Aorta (tissue), 5 donors: ENCODE measurements at regions not wholly inside any gene's neighbourhood (a gene's known extent, or its start where the extent isn't known, plus 50 kb on each side); places are given as distances from the start of the nearest gene placed in this dataset.
"Not testable (repeated sequence)": the region's sequence is repeated elsewhere in the genome, so short reads cannot be mapped to it uniquely, and the experiment has no call there.

Experiments
- ATAC-seq: fragments of 200-7000 bp; cut with Tn5 transposase; one replicate; pipeline ENCODE4 v1.9.1; 2022; ENCODE audit warnings: moderate library complexity; ENCODE audit not compliant: low FRiP score
- DNase-seq, 2 donors: peaks; one replicate each; pipeline ENCODE4 v3.0.0-alpha.2; 2020
- H3K27ac ChIP-seq, 2 donors: one replicate each; pipeline ENCODE4 v1.5.1; 2013; ENCODE audit warnings: low read length in 2 of 2, mild to moderate bottlenecking in 2 of 2, moderate library complexity in 2 of 2, control low read depth in 1 of 2, inconsistent platforms in 1 of 2, low read depth in 1 of 2
- H3K27me3 ChIP-seq, 2 donors: one replicate each; pipeline ENCODE4 v1.6.1; 2013; ENCODE audit warnings: control low read depth in 1 of 2, low read length in 1 of 2, mild to moderate bottlenecking in 1 of 2, moderate library complexity in 1 of 2; ENCODE audit not compliant: insufficient read depth in 2 of 2, control insufficient read depth in 1 of 2
- H3K36me3 ChIP-seq, 2 donors: one replicate each; pipeline ENCODE4 v1.6.1; 2013; ENCODE audit warnings: control low read depth in 1 of 2, low read length in 1 of 2, mild to moderate bottlenecking in 1 of 2; ENCODE audit not compliant: insufficient read depth in 2 of 2, control insufficient read depth in 1 of 2
- H3K4me1 ChIP-seq, 2 donors: one replicate each; pipeline ENCODE4 v1.6.1; 2013; ENCODE audit warnings: low read length in 2 of 2, control low read depth in 1 of 2, mild to moderate bottlenecking in 1 of 2, moderate library complexity in 1 of 2; ENCODE audit not compliant: insufficient read depth in 2 of 2, control insufficient read depth in 1 of 2
- H3K4me3 ChIP-seq, 2 donors: one replicate each; pipeline ENCODE4 v1.5.1; 2013; ENCODE audit warnings: low read length in 2 of 2, control low read depth in 1 of 2, mild to moderate bottlenecking in 1 of 2
- H3K9me3 ChIP-seq: one replicate; pipeline ENCODE4 v1.6.1; 2013; ENCODE audit warnings: mild to moderate bottlenecking, low read length; ENCODE audit not compliant: control insufficient read depth
- WGBS, 2 donors: extraction: QIAGEN DNeasy Blood & Tissue Kit; methylation state at CpG; one replicate each; pipeline ENCODE4 v1.1.7; 2013; 5-methylcytosine and 5-hydroxymethylcytosine counted together
- intact Hi-C, 2 donors: fragments of 100-400 bp; cut with DNase I; formaldehyde crosslinking; loops; one replicate each; pipeline versions ENCODE4 v1.14.2 to v1.15.0; 2022
- donor health status: healthy with polysubstance abuse.
- donor health status: Bipolar disorder and iron deficiency.
- donor health status: DM: no; HTN: no; CAD: no.
- donor health status: DM: no; HTN: no; CAD: no.
- donor health status: DM: yes; HTN: yes; CAD: no.

DNA sequence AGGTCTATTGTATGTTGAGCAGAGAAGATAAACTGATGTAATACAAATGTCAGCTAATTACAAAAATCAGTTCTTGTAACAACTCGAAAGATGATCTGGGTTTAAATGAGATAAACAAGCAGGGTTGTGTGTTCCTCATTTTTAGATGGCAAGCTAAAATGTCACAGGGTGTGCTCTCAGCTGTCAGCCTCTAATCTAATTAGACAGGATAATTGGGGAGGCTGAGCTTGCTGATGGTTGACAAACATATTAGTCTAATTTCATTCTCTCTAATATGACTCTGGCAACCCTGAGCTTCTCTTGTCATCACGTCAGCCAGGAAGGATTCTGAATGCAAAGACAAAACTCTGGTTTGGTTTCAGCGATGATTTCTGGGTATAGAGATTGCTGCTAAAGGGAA, 335.3 kb upstream of the KAZN start:
- Histone ChIP-seq H3K4me1 (no peaks in the 10 kb centered on the region), H3K36me3 (no peaks in the 10 kb centered on the region), H3K9me3 (peaks cover 3% of the 10 kb centered on the region), H3K27me3 (peaks cover 0 to 2% of the 10 kb centered on the region in 2 donors), H3K27ac (no peak overlapping the region), H3K4me3 (no peak overlapping the region)
- WGBS, 2 donors = 85% methylated on average over 3 of the region's 3 CpGs
- intact Hi-C loops = no loop called here
- DNase-seq = no peak
- ATAC-seq = no peak

DNA sequence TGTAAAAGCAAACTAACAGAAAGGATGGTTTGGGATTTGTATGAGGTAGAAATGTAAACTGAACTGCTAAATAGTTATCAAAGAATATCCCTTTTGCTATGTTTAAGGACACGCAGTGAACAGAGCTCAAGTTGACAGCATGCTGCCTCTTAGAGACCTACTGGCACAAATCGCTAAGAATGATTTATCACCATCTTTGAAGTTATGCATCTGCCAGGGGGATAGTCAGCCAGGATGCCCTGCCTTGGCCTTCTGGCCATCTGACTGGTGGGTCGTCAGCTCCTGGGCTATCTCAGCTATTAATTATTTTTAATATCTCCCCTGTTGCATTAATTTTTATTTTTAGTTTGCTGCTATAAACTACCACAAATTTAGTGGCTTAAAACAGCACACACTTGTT, 334.8 kb upstream of the KAZN start:
- H3K27me3 ChIP-seq = peaks cover 0 to 2% of the 10 kb centered on the region in 2 donors
- no peak overlapping the region for H3K27ac ChIP-seq
- H3K9me3 ChIP-seq = peaks cover 3% of the 10 kb centered on the region
- H3K4me3 ChIP-seq = no peak overlapping the region
- ATAC-seq (no peak), DNase-seq (no peak)
- H3K36me3 ChIP-seq = no peaks in the 10 kb centered on the region
- 68 to 72% methylated on average over 3 of the region's 3 CpGs for WGBS, 2 donors
- no peaks in the 10 kb centered on the region for H3K4me1 ChIP-seq
- intact Hi-C loops = no loop called here

DNA sequence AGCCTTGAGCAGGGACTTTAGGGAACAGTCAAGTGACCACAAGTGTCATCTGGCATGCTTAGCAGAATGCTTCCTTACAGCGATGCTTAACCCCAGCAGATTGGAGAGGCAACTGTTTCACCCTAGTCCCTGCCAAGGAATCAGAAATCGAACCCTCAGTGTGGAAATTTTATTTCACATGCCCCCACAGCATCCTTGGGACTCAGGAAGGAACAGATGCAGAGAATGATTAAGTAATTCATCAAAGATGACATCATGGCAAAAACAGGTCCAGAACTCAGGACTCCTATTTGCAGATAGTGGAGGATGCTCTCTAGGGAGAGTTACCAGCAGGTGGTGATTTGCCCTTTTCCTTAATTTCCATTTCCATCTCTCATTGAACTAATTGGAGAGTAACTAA, 333.0 kb upstream of the KAZN start:
- WGBS, 2 donors = 89 to 91% methylated on average over 2 of the region's 2 CpGs
- Histone ChIP-seq H3K4me1 (no peaks in the 10 kb centered on the region), H3K36me3 (no peaks in the 10 kb centered on the region), H3K27ac (no peak overlapping the region), H3K4me3 (no peak overlapping the region), H3K27me3 (peaks cover 0 to under 1% of the 10 kb centered on the region in 2 donors), H3K9me3 (peaks cover 2% of the 10 kb centered on the region)
- intact Hi-C loops = no loop called here
- no peak for DNase-seq
- no peak for ATAC-seq

DNA sequence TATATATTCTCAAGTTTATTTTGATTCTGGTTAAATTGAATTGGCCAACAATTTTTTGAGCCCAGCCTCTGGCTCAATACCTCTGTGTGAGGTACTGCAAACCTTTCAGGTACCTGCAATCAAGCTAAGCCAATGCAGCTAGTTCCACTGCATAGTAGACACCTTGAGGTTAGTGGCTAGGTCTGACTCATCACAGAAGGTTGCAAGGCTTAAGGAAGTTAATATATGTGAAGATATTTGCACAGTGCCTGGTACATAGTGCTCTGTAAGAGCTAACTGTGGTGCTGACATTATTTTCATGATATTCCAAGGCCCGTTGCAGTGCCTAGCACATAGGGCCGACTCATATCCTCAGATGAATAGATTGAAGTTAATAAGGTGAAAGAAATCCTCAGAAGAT, 330.5 kb upstream of the KAZN start:
- H3K36me3 ChIP-seq = no peaks in the 10 kb centered on the region
- H3K4me3 ChIP-seq = no peak overlapping the region
- intact Hi-C loops = no loop called here
- no peak overlapping the region for H3K27ac ChIP-seq
- WGBS, 2 donors = 81 to 85% methylated on average over 2 of the region's 2 CpGs
- no peak for DNase-seq
- H3K9me3 ChIP-seq = peaks cover 4% of the 10 kb centered on the region
- no peaks in the 10 kb centered on the region for H3K4me1 ChIP-seq
- H3K27me3 ChIP-seq = no peaks in the 10 kb centered on the region
- ATAC-seq = no peak

DNA sequence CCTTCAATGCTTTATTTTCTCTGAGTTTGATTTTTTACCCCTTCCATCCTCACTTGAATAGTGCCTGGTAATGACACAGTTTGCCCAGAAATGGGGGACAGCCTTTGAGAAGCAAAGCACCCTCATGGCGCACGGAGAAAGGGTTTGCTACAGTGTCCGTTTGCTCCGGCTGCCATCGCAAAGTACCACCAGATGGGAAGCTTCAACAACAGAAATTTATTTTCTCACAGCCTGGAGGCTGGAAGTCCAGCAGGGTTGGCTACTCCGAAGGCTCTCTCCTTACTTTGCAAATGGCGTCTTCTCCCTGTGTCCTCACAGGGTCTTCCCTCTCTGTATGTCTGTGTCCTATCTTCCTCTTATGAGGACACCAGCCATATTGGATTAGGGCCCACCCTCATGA, 327.7 kb upstream of the KAZN start:
- H3K27ac ChIP-seq = no peak overlapping the region
- intact Hi-C loops = no loop called here
- H3K9me3 ChIP-seq = peaks cover 4% of the 10 kb centered on the region
- no peaks in the 10 kb centered on the region for H3K36me3 ChIP-seq
- no peaks in the 10 kb centered on the region for H3K4me1 ChIP-seq
- no peaks in the 10 kb centered on the region for H3K27me3 ChIP-seq
- no peak for ATAC-seq
- 88 to 93% methylated on average over 7 of the region's 7 CpGs for WGBS, 2 donors
- no peak overlapping the region for H3K4me3 ChIP-seq
- no peak for DNase-seq

DNA sequence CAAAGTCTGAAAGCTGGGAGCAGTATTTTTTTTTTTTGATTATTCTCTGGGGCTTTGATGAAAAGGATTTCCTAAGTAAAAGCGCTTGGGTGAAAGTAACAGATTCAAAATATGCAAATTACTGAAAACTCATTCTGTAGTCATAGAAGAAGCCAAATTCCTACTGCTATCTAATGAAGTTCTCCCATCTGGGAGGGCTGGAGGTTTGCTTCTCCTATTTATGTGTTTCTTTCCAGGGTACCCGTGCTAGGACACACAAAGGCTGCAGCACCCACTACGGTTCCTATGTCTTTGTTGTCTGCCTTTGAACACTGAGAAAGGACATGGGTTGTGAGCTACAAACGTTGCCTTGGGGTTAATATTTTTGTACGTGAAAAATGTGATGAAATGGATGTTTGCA, 324.7 kb upstream of the KAZN start:
- Histone ChIP-seq H3K27ac (no peak overlapping the region), H3K4me1 (no peaks in the 10 kb centered on the region), H3K36me3 (no peaks in the 10 kb centered on the region), H3K9me3 (peaks cover 4% of the 10 kb centered on the region), H3K27me3 (no peaks in the 10 kb centered on the region), H3K4me3 (no peak overlapping the region)
- 77 to 78% methylated on average over 5 of the region's 5 CpGs for WGBS, 2 donors
- intact Hi-C loops = no loop called here
- DNase-seq (no peak), ATAC-seq (no peak)

DNA sequence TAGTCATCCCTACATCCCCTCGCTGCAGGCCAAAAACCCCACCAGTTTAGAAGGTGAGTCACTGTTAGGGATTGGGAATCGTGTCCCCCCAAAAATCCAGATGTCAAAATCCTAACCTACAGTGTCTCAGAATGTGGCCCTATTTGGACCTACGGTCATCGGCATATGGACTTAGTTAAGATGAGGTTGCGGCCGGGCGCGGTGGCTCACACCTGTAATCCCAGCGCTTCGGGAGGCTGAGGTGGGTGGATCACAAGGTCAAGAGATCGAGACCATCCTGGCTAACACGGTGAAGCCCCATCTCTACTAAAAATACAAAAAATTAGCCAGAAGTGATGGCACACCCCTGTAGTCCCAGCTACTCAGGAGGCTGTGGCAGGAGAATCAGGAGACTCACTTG, 318.6 kb upstream of the KAZN start:
- H3K27me3 ChIP-seq, H3K27ac ChIP-seq, H3K4me1 ChIP-seq, H3K9me3 ChIP-seq, DNase-seq, H3K36me3 ChIP-seq, ATAC-seq, intact Hi-C loops, H3K4me3 ChIP-seq: not testable (repeated sequence)
- 98% methylated on average over 12 of the region's 12 CpGs for WGBS, 2 donors

DNA sequence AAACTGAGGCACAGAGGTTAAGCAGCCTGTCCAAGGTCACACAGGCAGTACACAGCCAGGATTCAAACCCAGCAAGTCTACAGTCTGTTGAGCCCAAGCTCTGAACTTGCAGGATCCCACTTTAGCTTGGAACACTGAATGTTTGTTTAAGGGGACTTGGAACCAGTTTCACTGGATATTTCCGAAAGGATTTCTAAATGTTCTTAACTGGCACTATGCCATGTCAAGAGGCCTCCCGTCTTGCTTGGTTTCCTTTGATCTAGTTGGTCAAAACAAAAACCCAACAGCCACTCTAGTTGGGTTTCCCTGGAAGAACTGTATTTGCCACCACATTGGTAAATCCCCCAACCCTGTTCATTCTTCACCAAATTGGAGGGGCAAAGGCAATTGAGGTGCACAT, 317.6 kb upstream of the KAZN start:
- Histone ChIP-seq H3K27me3 (no peaks in the 10 kb centered on the region), H3K9me3 (peaks cover 4% of the 10 kb centered on the region), H3K4me1 (no peaks in the 10 kb centered on the region), H3K4me3 (no peak overlapping the region), H3K27ac (no peak overlapping the region), H3K36me3 (no peaks in the 10 kb centered on the region)
- 16 to 17% methylated on average over 2 of the region's 2 CpGs for WGBS, 2 donors
- DNase-seq (no peak), ATAC-seq (no peak)
- intact Hi-C loops = no loop called here

DNA sequence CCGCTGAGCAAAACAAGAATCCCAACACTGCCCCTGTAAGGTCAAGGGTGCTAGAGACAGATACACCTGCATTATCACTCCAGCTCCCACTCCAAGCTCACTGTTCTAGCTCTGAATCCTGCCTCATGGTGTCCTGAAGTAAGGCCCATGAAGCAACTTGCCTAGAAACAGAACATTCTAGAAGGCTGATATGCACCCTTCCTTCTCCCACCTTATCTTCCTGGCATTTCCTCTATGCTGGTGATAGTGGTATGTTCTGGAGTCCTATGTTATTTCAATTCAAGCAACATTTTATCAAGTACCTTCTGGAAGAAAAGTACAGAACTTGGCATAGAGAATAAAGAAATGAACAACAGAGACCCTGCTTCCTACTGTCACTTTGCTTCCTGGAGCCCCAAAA, 317.1 kb upstream of the KAZN start:
- Histone ChIP-seq H3K27ac (no peak overlapping the region), H3K4me1 (no peaks in the 10 kb centered on the region), H3K36me3 (no peaks in the 10 kb centered on the region), H3K27me3 (no peaks in the 10 kb centered on the region), H3K9me3 (peaks cover 6% of the 10 kb centered on the region), H3K4me3 (no peak overlapping the region)
- no peak for ATAC-seq
- WGBS, 2 donors = 89 to 97% methylated on average over 1 of the region's 1 CpG
- no peak for DNase-seq
- intact Hi-C loops = no loop called here
